ENCODE measurements at regions not wholly inside any gene's neighbourhood (a gene's known extent, or its start where the extent isn't known, plus 50 kb on each side); places are given as distances from the start of the nearest gene placed in this dataset.
"Not testable (repeated sequence)": the region's sequence is repeated elsewhere in the genome, so short reads cannot be mapped to it uniquely, and the experiment has no call there.

DNA sequence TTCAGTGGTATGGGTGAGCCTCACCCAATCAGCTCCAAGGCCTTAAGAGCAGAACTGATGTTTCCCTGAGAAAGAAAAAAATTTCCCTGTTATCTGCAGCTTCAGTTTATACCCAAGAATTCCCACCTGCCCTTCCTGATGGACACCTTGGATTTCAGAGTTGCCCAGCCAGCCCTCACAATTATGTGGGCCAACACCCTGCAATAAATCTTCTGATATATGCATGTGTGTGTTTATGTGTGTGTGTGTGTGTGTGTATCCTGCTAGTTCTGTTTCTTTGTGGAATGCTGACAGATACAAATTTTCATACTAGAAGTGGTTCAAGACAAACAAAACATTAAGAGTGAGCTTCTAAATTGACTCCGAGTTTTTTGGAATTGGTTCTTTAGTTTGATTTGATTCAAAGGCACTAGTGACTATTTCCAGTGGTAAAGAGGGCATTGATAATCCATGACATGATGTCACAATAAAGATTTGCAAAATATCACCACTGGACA is 246.6 kb upstream of the BTBD3 start:
- DNase-seq: no peak

DNA sequence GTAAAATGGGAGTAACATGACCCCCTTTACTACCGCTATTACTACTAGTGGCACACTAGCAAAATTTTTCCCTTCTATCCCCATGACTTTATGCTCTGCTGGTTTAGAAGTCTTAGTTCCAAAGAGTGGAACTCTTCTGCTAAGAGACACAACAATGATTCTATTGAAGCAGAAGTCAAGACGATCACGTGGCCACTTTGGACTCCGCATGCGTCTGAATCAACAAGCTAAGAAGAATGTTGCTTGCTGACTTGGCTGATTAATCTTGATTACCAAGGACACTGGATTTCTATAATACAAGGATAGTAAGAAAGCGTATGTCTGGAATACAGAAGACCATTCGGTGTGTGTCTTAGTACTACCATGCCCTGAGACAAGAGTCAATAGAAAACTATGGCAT is 244.7 kb upstream of the BTBD3 start:
- no peak for DNase-seq

DNA sequence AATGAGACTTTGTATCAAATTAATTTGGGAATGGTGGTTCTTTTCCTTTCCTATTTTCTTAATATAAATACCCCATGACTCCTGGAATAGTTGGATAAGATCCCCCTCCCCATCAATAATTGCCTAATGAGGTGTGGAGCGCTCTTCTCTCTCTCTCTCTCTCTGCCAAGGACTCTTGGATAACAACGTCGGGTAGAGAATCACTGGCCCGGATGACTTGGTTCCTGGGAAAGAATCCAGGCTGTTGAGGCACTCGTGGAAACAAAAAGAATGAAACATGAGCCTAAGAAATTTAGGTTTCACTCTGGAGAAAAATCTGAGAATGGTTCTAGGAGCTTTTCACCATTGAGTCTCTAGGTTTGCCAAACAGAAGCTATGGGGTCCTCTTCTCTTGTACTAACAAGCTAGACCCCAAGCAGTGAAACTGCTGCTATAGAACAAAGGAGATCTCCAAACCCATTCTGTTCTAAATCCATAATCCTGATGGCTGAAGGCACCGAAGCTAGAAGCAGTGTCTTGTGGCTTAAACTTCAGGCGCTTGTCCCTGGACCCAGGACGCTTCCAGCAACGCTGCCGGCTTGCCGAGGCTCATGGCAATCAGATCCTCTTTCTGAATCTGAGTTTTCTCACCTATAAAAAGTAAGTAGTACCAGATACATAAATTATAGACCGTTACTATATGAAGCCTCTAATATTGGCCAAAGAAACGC is 241.6 kb upstream of the BTBD3 start:
- no peak for DNase-seq

DNA sequence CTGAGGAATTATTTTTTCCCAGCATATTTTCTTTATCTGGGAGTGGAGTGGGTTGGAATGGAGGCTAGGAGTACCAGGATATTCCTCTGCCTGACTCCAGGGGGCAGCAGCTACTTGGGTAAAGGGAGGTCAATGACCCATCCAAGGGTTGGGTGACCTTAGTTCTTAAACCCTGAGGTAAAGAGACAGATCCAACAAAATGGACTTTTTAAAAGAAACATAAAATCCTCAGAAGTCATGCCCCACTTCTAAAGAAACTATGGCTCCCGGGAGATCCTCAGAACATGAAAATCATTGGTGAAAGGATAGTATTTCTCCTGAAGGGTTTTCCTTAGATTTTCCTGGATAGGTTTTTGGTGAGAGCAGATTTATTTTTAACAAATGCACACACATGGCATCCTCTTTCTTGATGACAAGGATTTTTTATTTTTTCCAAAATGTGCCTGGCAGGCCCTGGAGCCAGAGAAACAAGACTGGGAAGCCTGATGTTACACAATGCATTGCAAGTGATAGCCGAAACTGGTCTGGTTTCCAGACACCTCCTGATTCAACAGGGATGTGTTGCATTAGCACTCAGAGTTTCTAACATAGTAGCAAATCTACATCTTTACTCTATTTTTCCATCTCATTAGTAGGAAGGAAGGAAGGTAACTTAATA is 240.9 kb upstream of the BTBD3 start:
- DNase-seq: no peak

DNA sequence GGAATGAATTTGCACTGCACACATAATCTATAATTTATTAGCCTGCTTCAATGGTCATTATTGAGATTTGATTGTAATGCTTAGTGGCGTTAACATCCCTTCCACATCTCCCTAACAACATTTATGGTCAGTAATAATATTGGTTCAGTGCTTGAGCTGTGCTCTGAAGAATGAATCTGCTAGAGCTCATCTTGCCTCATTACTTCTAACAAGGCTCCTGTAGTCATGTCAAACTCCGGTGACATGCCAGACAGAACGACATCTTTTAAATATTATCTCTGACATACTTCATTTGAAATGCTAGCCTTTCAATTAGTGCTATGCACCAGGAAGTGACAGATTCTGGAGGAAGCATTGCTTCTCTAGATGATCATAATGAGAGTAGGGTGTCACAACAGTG is 240.3 kb upstream of the BTBD3 start:
- no peak for DNase-seq

DNA sequence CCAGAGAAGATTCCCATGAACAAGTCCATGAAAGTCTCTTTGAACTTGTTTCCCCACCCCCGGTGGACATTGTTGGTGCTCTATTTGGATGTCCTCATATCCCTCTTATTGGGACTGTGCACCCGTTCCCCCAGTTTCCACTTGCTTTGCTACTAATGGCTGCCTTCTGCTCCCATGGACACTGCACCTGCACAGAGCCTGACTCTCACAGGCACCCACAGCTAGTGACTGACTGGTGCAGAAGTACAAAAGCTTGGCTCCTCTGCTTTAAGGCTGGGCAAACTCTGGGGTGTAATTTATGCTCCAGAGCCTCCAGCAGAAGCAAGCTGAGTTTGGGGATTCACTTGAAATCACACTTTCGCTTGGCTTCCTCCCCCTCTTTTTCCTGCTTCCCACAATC is 239.9 kb upstream of the BTBD3 start:
- no peak for DNase-seq

DNA sequence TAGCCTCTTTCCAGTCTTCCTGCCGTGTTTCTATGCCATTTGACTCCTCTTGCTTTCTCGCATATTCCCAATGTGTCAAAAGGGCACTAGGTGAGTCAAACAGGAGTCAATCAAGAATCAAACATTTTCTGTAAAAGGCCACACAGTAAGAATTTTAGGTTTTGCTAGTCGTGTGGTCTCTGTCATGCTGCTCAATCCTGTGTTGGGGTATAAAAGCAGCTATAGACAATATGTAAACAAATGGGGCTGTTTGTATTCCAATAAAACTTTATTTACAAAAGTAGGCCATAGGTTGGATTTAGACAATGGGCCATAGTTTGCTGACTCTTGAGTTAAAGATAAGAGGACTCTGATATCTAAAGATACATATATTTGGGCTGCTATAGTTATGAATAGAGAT is 235.4 kb upstream of the BTBD3 start:
- DNase-seq: no peak

DNA sequence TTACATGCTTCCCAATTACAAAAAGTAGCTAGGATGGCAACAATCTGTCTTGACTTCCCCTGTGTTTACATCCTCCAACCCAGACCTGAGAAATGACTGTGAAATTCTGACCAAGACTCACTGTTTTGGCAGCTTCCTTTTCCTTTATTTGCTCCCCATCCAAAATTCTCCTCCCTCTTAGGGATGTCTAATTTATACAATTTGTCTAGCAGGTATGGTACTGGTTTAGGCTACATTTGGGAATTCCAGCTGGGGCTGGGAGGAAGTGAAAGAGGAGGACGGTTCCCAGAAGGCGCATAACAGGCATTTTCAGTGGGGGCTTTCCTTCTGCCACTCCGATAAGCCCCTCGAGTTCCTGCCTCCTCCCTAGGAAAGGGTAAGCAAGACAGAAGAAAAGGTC is 231.5 kb upstream of the BTBD3 start:
- no peak for DNase-seq

DNA sequence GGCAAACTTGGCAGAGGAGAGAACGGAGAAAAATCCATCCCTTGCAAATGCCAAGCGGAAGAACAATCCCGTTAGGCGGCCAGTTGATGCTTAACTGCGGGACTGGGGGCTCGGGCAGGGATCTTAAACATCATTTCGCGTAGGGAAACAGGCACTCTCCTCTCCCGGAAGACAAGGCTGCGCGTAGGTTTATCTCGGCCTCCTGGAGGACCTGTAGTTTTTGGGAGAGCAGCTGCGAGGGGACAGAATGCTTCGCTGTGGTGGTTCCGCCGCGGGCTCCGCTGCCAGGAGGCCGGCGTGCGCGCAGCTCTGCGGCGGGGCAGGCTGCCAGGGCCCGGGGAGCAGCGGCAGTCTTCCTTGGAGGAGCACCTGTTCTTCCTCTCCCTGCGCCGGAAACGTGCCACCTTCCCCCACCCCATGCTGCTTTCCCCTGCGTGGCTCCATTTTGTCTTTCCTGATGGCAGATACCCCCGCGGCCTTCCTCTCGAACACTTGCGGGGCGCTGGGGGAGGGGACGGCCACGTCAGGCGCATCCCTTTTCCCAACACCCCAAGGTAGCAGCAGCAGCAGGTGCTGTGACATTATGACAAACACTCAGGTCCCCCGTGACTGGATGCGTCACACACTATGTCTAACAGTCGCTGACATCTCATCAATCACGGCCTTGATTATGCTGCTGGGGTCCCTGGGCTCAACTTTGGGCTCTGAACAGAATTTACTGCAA is 230.7 kb upstream of the BTBD3 start:
- DNase-seq: no peak

DNA sequence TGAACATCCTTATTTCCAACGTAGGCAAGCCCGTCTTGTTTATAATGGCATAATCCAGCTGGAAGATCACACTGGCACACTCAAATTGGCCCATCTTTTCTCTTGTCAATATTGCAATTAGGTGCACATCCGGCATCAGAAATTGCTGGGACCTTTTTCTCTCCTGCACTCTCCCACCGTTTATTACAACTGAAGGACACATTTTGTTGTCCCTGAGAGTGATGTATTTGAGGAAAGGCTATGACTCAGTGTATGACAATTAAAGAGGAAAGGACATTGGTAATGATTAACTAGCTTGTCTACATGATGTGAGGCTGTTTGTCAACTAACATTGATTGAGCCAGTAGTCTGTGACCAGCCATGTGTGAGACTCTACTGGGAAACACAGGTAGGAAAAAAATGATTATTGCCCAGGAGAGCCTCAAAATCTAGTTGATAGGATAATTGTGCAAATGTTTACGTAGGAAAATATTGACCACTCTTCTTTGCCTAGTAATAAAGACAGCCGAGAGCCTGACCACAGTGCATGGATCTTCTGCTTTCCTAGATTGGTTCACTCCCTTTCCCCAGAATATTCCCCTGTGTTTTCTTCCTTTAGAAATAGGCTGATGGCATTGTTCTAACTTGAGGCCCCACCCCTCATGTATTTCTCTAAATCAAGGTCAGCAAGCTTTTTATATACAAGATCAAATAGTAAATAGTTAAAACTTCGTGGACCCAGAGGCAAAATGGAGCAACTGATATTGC is 230.0 kb upstream of the BTBD3 start:
- no peak for DNase-seq

DNA sequence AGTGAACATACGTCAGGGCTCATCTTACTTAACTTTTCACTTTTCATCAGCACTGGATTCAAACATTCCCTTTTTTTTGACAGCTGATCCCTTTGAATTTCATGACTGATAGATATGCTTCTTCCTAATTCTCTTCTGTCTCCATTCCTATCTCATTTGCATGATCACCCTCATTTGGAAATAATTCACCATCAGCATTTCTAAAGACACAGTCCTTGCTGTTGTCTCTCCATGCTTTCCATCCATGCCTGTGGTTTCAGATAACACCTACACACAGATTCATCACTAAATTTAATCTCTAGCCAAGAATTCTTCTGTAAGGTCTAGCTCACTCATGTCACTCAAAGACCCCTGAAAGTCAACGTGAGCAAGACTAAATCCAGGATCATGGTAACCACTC is 228.4 kb upstream of the BTBD3 start:
- no peak for DNase-seq

DNA sequence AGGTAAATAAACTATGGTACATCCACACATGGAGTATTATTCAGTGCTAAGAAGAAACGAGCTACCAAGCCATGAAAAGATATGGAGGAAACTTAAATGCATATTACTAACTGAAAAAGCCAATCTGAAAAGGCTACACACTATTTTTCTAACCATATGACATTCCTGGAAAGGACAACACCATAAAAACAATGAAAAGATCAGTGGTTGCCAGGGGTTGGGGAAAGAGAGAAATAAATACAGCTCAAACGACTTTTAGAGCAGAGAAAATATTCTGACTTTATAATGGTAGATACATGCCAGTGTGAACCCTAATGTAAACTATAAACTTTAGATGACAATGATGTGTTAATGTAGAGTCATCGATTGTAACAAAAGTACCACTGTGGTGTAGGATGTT is 225.9 kb upstream of the BTBD3 start:
- no peak for DNase-seq

DNA sequence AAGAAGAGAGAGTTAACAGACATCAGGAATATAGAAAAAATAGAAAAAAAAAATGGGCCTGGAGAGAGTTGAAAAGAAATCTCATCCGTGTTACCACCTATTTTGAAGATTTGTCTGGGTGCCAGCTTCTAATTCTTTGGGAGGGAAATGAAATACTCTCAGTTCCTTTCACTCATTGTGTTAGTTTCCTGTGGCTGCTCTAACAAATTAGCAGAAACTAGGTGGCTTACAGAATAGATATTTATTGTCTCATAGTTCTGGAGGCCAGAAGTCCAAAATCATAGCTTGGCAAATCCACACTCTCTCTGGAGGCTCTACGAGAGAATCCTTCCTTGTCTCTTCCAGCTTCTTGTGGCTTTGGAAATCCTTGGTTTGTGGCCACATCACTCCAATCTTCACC is 225.1 kb upstream of the BTBD3 start:
- no peak for DNase-seq

DNA sequence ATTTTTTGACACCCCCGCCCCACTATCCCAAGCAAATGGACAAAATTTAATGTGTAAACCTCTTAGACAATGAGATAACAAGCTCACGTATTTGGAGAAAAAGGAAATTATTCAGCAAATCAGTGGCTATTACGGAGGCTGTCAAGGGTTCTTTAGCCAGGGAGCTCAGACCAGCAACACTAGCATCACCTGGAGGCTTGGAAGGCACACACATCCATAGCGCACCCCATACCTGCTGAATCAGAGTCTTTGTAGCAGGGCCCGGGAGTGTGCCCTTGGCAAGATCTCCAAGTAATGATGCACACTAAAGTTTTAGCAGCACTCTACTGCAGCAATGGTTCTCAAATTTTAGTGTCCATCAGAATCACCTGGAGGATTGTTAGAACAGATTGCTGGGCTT is 223.2 kb upstream of the BTBD3 start:
- DNase-seq: no peak

DNA sequence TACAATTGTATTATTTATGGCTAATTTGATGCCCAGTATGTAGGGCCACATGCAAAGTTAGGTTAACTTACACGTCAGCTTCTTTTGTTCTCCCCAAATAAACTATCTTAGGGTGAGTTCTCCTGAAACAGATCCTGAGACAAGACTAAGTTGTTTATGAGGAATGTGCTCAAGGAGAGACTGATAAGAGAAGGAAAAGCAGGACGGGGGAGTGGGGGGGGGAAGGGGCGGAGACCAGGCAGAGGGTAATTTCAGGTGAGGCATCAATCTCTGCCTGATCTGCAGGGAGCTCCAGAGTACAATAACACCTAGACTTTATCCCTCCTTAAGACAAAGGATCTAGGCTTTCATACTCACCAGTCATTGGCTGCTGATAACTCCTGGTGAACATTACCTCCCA is 220.6 kb upstream of the BTBD3 start:
- no peak for DNase-seq

DNA sequence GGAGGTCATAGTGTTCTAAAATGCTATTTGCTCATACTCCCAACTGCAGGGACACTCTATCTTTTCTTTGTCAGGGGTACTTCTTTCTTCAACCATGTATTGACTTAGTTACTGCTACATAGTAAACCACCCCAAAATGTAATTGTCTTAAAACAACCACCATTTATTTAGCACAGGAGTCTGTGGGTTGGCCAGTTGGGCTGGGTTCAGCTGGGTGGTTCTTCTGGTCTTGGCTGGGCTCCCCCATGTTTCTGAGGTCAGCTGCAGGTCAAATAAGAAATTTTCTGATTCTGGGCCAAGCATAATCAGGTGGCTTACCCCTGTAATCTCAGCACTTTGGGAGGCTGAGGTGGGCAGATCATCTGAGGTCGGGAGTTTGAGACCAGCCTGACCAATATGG is 220.0 kb upstream of the BTBD3 start:
- no peak for DNase-seq

DNA sequence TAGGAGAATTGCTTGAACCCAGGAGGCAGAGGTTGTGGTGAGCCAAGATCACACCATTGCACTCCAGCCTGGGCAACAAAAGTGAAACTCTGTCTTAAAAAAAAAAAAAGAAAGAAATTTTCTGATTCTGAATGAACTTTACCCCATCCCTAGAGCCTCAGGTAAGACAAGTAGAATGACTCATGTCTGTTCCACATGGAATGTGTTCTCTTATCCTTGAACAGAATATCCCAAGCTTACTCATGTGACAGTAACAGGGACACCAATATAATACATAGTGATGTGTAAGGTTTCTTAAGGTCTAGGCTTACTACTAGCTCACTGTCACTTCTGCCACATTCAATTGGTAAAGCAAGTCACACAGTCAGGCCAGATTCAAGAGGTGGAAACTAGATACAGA is 219.6 kb upstream of the BTBD3 start:
- no peak for DNase-seq

DNA sequence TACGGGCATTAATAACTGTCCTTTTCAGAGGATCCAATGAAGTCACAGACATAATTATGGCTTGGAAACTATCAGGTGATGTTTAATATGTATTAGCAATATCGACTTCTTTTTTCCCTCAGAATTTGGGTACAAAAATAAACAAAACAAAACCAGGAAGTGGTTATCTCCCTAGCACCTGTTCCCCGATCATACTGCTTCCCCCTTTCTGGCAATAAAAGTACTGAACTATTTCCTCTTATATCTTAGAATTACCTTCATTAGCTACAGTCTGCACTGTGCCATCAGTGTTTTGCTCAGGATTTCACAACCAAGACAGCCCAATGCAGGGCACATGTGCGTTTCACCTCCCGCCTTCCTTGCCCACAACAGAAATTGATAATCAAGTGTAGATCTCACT is 216.9 kb upstream of the BTBD3 start:
- DNase-seq: no peak

DNA sequence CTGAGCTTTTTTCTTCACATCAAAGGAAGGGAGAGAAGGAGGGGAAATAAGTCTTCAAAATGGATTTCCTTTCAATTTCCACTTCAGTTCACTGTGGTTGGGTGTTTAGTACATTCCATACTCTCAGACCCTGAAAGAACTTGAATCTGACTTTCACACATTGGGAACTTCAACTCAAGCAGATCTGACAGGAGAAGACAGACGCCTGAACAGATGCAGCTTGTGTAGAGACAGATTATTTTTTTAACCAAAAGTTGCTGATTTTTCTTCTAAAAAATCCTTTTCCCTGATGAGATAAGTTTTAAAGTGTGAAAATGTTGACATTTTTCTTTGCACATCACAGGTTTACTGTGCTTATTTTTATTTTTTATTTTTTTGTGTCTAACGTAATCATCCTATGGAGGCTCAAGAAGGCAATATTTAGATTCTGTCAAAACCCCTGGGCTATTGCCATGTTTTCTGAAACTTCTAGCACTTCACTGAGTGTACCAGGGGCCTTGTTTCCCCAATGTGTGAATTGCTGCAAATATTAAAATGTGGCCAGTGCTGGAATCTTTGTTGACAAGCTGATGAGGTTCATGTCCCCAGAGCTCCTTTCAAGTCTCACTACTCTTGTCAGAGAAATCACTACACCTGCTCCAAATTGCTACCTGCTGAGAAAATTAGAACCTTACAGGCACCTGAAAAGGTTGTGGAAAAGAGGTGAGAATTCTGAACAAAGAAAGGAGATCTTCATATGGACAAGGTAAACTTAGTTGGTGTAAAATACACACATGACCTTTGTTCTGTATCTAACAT is 214.8 kb upstream of the BTBD3 start:
- no peak for DNase-seq

DNA sequence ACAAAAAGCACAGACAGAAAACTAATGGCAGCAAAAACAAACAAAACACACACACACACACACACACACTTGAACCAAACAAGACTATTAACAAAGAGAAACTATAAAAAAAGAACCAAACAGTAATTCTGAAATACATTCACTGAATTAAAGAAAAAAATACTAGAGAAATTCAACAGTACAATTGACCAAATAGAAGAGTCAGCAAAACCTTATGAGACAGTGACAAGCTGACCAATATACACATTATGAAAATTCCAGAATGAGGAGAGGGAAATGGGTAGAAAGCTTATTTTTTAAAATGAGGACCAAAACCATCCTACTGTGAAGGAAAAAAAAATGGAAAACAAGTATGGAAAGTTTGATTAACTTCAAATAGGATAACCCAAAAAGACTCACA is 212.2 kb upstream of the BTBD3 start:
- no peak for DNase-seq

DNA sequence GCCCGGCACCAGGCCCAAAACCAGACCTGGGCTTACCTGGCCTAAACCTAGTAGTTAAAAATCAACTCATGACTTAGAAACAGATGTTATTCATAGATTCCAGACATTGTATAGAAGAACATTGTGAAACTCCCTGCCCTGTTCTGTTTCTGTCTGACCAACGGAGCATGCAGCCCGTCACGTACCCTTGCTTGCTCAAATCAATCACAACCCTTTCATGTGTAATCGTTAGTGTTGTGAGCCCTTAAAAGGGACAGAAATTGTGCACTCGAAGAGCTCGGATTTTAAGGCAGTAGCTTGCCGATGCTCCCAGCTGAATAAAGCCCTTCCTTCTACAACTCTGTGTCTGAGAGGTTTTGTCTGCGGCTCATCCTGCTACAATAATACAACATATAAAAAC is 209.5 kb upstream of the BTBD3 start:
- not testable (repeated sequence) for DNase-seq

DNA sequence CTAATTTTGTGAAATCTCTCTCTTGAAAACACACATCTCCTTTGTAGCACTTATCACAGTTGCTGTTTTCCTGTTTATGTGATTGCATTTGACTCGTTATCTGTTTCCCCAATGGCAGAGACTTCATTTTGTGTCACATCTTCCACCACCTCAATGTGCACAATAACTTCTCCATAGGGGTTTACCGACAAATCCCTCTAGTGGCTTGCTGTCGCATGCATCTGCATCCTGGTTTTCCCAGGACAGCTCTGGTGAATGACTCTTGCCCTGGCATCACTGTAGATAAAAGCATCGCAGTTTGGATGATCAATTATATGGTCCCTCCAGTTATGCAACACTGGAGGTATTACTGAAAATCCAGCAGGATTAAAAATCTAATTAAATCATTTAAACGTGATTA is 206.5 kb upstream of the BTBD3 start:
- no peak for DNase-seq

Data from DMS79 (cell line).